PC-9 (cell line): ENCODE measurements at regions not wholly inside any gene's neighbourhood (a gene's known extent, or its start where the extent isn't known, plus 50 kb on each side); places are given as distances from the start of the nearest gene placed in this dataset.

ENCODE experiments used
- EZH2 ChIP-seq: fragments of 200-600 bp; sonication (generic); IDR thresholded peaks from 2 replicates; pipeline ENCODE4 v1.8.0; 2017; ENCODE audit warnings: antibody characterized with exemption, low read depth
- TF ChIP-seq, protein P1 (sequence below): fragments of 200-600 bp; sonication (generic); conservative IDR thresholded peaks from 2 replicates; pipeline ENCODE4 v1.6.1; 2017; ENCODE audit warnings: mixed run types, antibody characterized with exemption, mild to moderate bottlenecking, moderate library complexity

DNA sequence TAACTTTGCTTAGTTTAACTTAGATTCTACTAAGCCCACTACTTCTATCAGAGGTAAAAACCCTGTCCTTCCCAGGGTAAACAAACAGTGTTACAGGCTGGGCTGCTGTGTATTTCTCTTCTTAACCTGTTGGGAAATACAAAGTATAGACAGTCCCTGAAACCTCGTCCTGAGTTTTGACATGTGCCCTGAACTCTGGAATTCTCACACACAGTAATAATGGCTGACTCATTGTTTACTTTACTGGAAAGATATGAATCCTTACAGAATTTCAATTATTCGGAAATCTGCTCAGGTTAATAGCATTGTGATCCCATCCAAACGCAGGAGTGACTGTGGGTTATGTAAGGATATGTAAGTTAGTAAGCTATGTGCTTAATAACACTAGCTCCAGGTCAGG is 199.1 kb downstream of the TMEM114 start:
- TF ChIP-seq, protein P1, sequence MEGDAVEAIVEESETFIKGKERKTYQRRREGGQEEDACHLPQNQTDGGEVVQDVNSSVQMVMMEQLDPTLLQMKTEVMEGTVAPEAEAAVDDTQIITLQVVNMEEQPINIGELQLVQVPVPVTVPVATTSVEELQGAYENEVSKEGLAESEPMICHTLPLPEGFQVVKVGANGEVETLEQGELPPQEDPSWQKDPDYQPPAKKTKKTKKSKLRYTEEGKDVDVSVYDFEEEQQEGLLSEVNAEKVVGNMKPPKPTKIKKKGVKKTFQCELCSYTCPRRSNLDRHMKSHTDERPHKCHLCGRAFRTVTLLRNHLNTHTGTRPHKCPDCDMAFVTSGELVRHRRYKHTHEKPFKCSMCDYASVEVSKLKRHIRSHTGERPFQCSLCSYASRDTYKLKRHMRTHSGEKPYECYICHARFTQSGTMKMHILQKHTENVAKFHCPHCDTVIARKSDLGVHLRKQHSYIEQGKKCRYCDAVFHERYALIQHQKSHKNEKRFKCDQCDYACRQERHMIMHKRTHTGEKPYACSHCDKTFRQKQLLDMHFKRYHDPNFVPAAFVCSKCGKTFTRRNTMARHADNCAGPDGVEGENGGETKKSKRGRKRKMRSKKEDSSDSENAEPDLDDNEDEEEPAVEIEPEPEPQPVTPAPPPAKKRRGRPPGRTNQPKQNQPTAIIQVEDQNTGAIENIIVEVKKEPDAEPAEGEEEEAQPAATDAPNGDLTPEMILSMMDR = no peak
- no peak for TF ChIP-seq EZH2
